HG03025 (cell line): ENCODE measurements at regions not wholly inside any gene's neighbourhood (a gene's known extent, or its start where the extent isn't known, plus 50 kb on each side); places are given as distances from the start of the nearest gene placed in this dataset.

ENCODE experiments used
- ATAC-seq: cut with Tn5 transposase; IDR thresholded peaks from one replicate; pipeline ENCODE4 v1.9.1; 2021; ENCODE audit warnings: mild to moderate bottlenecking, moderate library complexity; ENCODE audit not compliant: unreplicated experiment, low FRiP score

DNA sequence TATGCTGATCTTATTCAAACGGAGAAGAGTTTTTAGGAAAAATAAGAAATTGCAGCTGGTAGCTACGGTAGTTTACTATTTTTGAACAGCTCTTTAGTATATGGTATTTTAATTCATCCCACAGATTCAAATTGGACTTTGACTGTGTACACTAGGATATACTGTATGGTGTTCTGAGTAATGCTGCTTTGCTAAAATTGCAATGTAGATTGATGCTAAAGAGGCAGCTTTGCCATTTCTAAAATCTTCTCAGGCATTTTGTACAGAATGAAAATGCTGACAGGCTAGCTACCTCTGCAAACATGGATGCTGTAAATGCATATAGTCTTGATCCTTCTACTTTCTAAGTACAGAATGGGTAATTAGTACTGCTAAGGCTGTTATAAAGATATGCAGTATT is 826.6 kb upstream of the POU3F3 start:
- ATAC-seq, result no peak

DNA sequence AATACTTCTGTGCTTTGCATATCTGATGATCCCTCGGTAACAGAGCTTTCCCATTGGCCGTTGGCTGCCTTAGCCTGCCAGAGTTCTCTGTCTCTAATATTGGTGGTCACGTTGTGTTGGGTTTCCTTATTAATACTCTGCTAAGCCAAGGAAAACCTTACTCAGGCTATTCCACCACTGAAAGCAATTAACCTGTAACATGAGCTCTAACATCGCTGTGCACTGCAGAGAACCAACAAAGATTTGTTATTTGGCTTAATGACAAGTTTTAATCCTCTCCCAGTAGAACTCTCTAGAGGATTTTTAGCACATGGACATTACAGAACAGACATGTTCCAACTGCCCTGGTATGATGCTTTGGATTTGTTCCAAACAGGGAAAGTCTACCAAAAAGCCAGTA is 825.9 kb upstream of the POU3F3 start:
- ATAC-seq, result no peak

DNA sequence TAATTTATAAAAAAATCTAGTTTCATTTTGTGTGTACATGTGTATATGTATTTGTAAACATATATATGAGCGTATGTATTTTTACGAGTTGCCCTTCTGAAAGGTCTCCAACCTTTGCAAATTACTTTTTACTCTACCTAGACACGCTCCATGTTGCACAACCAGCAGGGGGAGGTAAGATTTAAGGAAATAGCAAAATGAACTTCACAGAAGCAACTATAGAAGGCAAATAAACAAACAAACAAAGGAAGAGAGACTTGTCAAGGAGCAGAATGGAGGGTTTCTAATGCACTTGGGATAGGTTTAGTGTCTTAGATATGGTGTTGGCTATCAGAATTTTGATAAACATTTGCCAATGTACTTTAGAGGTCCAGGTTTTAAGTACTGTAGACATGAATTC is 820.5 kb upstream of the POU3F3 start:
- no peak for ATAC-seq

DNA sequence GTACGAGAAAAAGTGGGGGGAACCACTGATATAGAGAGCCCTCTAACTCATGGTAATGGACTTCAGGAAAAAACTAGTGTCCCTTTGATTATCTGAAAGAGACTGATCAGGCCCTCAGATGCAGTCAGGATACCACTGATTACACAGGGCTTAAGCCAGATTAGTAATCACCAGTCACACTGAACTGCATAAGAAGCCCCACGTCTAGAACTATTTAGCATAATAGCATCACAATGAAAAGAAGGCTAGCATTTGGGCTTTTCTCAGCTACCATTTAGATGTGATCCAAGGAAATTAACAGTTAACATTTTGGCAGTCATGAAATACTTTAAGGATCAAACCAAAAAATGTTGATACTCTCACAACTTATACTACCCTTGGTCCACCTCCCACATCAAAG is 813.1 kb upstream of the POU3F3 start:
- ATAC-seq, result no peak

DNA sequence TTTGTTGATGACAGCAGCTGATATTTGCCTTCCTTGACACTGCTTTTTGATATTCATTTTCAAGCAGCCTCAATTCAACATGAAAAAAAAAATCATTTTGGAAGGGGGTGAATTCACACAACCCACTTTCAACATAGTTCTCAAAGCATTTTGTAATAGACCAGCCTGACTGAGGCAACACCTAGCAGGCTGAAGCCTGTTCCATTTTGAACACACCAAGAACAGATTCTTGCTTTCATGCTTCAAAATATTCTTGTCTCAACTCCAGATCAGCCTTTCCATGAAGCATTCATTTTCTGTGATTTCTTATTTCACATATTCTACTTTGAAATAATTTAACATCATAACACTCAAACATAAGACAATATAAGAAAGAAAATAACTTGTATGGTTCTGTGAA is 812.6 kb upstream of the POU3F3 start:
- ATAC-seq, result no peak

DNA sequence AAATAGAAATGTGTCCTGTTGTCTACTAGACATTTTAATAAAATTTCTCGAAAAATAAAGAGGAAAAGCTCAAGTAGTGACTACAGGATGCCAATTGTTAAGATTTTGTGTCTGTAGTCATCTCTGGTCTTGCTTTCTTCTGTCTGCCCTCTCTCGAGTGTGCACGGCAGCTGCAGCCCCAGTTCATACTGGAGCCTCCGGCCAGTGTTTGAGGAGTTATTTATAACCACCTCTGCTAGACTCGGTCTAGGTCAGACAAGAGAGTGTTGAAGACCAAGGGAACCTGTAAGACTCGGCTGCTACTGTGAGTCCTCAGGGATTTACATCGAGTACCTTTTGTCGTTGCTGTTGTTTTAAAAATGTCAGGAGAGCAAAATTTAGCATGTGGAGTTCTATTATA is 810.1 kb upstream of the POU3F3 start:
- ATAC-seq, result no peak

DNA sequence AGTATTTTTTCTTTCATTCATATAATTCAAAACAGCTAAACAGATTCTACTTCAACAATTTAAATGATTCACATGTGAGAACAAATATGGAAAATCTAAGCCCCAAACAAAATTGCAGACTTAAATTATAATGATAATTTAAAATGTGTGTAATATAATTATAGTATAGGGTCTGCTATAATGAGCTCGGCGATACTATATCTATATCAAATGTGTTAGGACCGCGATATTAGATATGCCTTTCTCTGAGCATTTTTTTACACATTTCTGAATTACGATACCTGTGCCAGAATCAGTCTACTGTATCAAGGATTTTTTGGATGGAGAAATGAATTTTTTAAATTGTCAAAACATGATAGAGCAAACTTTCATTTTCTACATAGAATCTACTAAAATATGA is 808.8 kb upstream of the POU3F3 start:
- ATAC-seq, result no peak

DNA sequence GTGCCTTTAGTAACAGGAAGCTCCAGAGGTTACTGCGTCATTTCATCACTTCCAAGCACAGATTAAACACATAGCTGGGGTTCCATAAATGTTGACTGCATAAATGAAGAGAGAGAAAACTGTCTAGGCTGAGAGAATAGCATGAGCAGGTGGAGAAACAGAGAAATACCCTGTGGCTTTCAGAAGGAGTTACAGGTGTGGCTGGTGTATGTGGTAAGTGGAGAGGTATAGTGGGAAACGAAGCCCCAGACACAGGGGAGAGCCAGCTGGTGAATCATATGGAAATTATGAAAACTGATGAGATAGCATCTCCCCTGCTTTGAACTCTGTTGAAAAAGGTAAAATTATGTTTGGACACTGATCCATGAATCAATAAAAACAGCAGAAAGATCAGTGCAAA is 807.4 kb upstream of the POU3F3 start:
- ATAC-seq, result no peak

DNA sequence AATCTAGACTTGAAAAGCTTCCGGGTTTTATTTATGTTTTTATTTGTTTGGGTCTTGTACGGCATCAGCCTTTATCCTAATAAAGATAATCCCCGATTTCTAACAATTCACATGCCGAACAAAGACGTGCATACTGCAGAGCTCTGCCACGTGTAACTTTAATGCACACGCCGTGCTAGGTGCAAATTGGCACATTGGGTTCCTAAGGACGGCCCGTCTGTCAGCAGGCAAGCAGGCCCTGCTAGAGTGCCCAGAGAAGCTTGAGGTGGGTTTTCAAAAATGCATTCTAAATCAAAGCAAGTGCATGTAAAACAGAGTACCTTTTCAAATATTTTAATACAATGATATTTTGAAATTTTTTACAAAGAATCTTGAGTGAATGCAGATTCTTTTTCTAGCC is 806.4 kb upstream of the POU3F3 start:
- no peak for ATAC-seq

DNA sequence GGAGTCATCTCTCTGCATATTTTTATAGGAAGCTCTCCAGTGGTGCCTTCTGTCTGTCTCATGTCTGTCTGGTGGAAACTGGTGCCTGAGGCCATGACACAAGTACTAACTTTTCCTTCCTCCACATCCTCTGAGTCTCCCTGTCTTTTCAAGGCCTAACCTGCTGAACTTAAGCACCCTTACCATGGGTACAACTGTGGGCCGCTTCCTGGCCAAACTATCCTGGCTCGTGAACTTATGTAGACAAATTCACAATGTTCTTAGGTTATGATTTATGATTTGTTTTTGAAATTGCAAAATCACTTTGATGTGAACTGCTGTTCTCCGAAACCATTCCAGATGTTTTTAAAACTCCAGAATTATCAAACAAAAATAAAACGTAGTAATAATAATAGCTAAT is 804.5 kb upstream of the POU3F3 start:
- ATAC-seq, result no peak

DNA sequence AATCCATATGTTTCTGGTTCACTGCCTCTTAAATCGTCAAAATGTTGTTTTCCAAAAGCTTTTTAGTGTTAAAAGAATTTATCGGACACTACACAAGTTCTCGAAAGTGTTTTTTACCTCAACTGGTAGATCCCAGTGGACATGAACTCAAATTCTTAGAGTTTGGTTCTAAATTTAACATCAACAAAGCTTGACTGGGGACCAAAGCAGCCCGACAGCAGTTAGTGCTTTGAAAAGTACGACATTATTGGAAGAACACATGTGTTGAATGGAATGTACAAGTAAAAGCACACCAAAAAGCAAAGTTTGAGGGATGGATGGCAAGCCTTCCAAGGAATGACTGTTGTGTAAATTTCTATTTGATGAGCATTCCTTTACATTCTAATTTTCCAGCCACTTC is 803.9 kb upstream of the POU3F3 start:
- ATAC-seq, result no peak

DNA sequence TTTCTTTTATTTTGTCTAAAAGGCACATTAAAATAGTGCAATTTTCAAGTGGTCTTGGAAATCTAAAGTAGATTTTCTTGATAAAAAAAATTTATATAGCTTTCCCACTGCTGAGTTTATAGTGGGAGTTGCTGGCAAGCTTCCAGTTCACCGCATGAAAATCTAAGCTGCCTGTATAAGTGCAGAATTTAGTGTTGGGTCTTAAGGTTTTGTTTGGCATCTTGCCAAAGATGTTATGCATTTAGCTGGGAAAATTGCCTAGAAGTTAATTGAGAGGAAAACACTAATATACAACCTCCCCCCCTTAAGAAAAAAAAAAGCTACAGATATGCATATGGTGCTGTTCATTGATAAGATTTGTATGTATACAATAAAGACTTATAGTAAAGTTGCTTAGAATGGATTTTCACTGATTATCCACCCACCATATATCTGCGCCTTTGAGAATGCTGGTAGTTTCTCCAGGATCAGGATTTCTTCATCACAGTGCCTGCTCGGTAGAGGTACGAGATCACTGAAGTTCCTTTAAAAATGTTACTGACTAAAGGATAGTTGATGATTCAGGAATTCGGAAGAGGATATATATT is 803.2 kb upstream of the POU3F3 start:
- ATAC-seq, result no peak

DNA sequence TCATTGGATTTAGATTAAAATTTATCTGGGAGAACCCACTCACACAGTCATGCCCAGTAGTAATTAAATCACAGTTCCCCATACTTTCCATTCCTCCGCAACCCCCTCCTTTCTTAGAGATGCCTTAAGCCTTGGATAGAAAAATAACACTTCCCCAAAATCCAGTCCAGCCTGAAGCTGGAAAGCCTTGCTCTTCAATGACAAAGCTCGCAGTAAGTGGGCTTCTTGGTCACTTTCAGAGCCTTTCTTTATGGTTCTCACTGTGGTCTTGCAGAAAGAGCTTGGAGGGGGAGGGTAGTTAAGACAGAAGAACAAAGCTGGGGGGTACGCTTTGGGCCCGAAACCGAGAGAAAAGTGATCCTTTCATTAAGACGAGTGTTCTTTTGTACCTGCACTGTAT is 802.1 kb upstream of the POU3F3 start:
- no peak for ATAC-seq

DNA sequence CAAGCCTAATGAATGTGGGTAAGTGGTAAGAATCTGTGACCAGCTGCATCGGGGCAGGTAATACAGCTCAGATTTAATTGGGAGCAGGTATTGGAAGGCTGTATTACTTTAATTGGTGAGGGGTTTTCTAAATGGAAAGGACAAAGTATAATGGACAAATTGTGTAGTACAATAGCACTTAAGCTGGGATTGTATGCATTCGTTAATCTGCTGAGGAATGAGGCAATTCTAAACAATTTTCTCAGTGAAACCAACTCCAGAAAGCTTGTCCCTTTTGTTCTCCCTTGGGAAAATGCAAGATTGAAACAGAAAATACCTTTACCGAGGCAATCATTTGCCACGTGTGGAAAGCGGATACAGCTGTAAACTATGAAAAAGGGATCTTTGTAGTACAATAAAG is 801.6 kb upstream of the POU3F3 start:
- ATAC-seq, result no peak

DNA sequence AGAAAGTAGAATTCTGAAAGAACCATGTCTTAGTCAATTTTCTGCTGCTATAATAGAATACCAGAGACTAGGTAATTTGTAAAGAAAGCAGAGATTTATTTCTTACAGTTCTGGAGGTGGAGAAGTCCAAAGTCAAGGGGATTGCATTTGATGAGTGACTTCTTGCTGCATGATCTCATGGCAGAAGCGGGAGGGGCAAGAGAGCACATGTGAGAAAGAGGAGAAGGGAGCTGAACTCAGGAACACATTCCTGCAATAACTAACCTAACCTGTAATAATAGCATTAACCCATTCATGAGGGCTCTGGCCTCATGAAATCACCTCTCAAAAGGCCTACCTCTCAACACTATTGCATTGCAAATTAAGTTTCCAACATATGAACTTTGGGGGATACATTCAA is 797.5 kb upstream of the POU3F3 start:
- ATAC-seq, result no peak

DNA sequence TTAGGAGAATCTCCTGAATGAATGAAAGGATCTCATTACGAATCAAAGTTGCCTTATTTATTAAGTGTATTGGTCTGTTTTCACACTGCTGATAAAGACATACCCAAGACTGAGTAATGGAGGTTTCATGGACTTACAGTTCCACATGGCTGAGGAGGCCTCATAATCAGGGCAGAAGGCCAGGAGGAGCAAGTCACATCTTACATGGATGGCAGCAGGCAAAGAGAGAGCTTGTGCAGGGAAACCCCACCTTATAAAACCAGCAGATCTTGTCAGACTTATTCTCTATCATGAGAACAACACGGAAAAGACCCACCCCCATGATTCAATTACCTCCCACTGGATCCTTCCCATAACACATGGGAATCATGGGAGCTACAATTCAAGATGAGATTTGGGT is 785.2 kb upstream of the POU3F3 start:
- no peak for ATAC-seq

DNA sequence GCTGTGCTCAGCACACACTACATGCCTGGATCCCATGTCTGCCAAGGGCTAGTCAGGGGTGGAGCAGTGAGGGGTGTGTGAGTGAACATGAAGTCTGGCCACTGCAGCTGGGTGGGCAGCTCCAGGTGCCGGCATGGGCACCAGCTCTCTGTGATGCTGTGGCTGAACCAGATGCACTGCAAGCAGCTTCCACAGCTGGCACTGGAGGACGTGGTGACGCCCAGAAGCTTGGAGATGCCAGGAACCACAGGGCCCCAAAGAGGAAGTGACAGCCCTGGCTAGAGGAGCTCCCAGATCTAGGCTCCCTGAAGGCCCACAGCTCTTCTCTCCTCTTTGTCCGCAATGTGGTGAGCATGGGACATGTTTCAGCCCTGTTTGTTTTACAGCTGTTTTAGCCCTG is 776.3 kb upstream of the POU3F3 start:
- ATAC-seq, result no peak

DNA sequence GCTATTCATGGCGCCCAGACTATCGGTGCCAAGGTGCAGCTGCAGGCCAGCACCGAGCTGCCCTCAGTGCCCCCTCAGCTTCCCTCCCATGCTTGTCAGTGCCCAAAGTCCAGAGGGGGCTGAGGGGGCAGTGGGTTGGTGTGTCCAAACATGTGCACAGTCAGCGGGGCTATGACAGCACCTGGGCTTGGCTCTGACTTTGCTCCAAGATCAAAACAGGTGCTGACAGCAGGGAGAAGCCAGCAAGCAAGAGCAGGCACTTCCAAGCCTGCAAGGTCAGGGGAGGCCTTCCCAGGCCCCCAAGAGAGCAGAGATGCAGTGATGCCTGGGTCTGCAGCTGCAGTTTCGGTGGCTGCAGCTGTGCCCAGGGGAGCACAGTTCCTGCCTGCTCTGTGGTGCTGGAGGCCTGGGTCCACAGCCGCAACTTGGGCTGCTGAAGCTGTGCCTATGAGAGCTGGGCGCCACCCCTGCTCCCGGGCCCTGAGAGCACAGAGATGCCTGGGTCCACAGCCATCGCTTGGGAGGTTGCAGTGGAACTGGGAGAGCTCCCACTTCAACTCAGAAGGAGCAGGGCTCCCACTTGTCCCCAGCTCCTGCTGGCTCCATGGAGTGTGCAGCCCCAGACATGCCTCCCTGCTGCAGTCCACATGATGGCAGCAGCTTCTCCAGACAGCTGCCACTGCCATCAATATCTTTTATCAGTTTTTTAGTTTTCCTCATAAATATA is 775.3 kb upstream of the POU3F3 start:
- no peak for ATAC-seq

DNA sequence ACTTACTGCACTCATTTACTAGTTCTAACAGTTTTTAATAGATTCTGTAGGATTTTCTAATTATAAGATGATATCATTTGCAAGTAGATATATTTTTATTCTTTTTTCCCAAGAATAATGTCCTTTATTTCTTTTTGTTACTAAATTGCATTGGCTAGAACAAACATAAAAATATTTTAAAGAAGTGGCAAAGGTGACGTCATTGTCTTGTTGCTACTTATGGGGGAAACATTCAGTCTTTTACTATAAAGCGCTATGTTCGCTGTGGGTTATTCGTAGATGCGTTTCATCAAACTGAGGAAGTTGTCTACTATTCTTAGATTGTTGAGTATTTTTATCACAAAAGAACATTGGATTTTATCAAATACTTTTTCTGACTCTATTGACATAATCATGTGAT is 765.2 kb upstream of the POU3F3 start:
- ATAC-seq, result no peak

DNA sequence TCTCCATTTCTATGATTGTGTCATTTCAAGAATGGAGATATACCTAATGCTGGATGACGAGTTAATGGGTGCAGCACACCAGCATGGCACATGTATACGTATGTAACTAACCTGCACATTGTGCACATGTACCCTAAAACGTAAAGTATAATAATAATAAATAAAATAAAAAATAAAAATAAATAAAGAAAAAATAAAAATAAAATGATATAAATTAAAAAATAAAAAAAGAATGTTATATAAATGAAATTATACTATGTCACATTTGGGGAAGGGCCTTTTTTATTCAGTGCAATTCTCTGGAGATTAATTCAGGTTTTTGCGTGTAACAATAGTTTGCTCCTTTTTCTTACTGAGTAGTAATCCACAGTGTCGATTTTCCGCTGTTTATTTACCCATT is 763.5 kb upstream of the POU3F3 start:
- ATAC-seq, result no peak

DNA sequence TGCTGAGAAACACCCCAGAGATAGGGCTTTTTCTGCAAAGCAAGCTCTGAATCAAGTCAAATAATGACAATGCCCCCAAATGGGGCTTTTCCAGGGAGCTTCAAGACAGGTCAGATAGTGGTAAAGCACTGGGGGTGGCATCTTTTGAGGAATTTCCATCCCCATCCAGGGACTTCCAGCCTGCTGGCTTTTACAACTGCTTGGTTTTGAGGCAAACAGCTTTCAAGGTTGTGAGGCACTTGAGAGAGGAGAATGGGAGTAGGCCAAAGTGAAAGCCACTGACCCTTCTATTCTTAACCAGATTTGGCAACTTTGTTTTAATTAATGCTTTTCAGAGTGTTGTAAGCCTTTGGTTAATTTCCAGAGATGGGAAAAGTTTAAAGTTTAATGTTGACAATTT is 762.0 kb upstream of the POU3F3 start:
- no peak for ATAC-seq

DNA sequence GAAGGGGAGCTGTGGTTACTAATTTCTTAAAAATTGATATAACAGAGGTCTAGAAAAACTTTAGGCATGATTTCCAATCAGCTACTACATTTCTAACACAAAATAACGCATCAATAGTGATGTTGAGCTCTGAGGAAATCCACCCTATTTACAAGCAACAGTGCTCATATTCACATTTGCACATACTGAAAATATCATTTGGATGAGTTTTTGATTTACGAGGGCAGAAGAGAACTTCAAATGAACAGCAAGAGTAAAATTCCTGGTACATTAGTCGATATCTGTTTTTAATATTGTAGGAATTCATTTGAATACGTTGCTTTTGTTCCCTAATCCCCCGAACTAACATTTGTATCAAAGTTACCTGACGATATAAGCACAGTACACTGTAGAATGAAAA is 761.0 kb upstream of the POU3F3 start:
- ATAC-seq, result no peak

DNA sequence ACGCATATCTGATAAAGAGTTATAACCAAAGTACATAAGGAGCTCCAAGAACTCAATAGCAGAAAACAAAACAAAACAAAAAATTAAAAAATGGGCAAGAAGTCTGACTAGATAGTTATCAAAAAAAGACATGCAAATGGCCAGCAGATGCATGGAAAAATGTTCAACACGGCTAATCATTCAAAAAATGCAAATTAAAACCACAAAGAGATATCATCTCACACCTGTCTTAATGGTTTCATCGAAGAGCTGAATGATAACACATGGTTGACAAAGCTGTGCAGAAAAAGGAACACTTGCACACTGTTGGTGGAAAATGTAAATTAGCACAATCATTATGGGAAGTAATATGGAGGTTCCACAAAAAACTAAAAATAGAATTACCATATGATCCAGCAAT is 751.3 kb upstream of the POU3F3 start:
- ATAC-seq, result no peak
